Liver (tissue), 8 donors: ENCODE measurements at regions not wholly inside any gene's neighbourhood (a gene's known extent, or its start where the extent isn't known, plus 50 kb on each side); places are given as distances from the start of the nearest gene placed in this dataset.
"Not testable (repeated sequence)": the region's sequence is repeated elsewhere in the genome, so short reads cannot be mapped to it uniquely, and the experiment has no call there.

Experiments
- DNase-seq: peaks from one replicate; pipeline ENCODE4 v3.0.0-alpha.2; 2017; ENCODE audit warnings: low spot score
- H3K27ac ChIP-seq, 2 donors: one replicate each; pipeline ENCODE4 v1.7.0; 2013; ENCODE audit warnings: inconsistent platforms in 2 of 2, low read length in 2 of 2, control low read depth in 1 of 2, low read depth in 1 of 2, mild to moderate bottlenecking in 1 of 2
- H3K27me3 ChIP-seq, 4 donors: one replicate each; pipeline versions ENCODE4 v1.6.1 to v1.7.0; 2013; ENCODE audit warnings: low read length in 3 of 4, inconsistent platforms in 1 of 4, mild to moderate bottlenecking in 1 of 4, moderate library complexity in 1 of 4; ENCODE audit not compliant: control insufficient read depth in 4 of 4, insufficient read depth in 4 of 4
- H3K36me3 ChIP-seq, 4 donors: one replicate each; pipeline versions ENCODE4 v1.6.1 to v1.7.0; 2013; ENCODE audit warnings: low read length in 3 of 4, mild to moderate bottlenecking in 3 of 4, low read depth in 1 of 4, moderate library complexity in 1 of 4; ENCODE audit not compliant: control insufficient read depth in 4 of 4, insufficient read depth in 3 of 4
- H3K4me1 ChIP-seq, 4 donors: one replicate each; pipeline versions ENCODE4 v1.6.1 to v1.7.0; 2013; ENCODE audit warnings: low read length in 3 of 4, mild to moderate bottlenecking in 3 of 4, moderate library complexity in 1 of 4; ENCODE audit not compliant: control insufficient read depth in 4 of 4, insufficient read depth in 4 of 4
- H3K4me3 ChIP-seq, 3 donors: one replicate each; pipeline versions ENCODE4 v1.6.1 to v1.7.0; 2013; ENCODE audit warnings: low read length in 3 of 3, control low read depth in 1 of 3, low read depth in 1 of 3, mild to moderate bottlenecking in 1 of 3
- H3K9ac ChIP-seq, 2 donors: one replicate each; pipeline ENCODE4 v1.7.0; 2013; ENCODE audit warnings: low read length in 2 of 2, mild to moderate bottlenecking in 2 of 2, moderate library complexity in 2 of 2, control low read depth in 1 of 2, low read depth in 1 of 2
- H3K9me3 ChIP-seq, 4 donors: one replicate each; pipeline versions ENCODE4 v1.6.1 to v1.7.0; 2013; ENCODE audit warnings: low read length in 3 of 4; ENCODE audit not compliant: control insufficient read depth in 4 of 4
- ATF3 ChIP-seq: IDR thresholded peaks from 2 replicates; pipeline ENCODE4 v1.6.1; 2016; ENCODE audit warnings: antibody characterized with exemption
- CTCF ChIP-seq: fragments of 150-350 bp; IDR thresholded peaks from 2 replicates; pipeline ENCODE4 v1.5.1; 2017; ENCODE audit warnings: improper control_type of control experiment, low read depth, low read length; ENCODE audit not compliant: missing input control
- EGR1 ChIP-seq, 2 donors: IDR thresholded peaks; 2 replicates each; pipeline ENCODE4 v1.6.1; 2016 to 2018; ENCODE audit warnings: antibody characterized with exemption in 2 of 2, low read depth in 2 of 2
- FOXA1 ChIP-seq: IDR thresholded peaks from 2 replicates; pipeline ENCODE4 v1.6.1; 2016; ENCODE audit warnings: antibody characterized with exemption
- FOXA2 ChIP-seq: IDR thresholded peaks from 2 replicates; pipeline ENCODE4 v1.6.1; 2016; ENCODE audit warnings: antibody characterized with exemption
- GABPA ChIP-seq, 2 donors: IDR thresholded peaks in 1 of 2; conservative IDR thresholded peaks in 1 of 2; 2 replicates each; pipeline ENCODE4 v1.6.1; 2016; ENCODE audit warnings: antibody characterized with exemption in 2 of 2, mild to moderate bottlenecking in 1 of 2, moderate library complexity in 1 of 2
- HNF4A ChIP-seq, 2 donors: conservative IDR thresholded peaks; 2 replicates each; pipeline ENCODE4 v1.6.1; 2016; ENCODE audit warnings: antibody characterized with exemption in 2 of 2, mild to moderate bottlenecking in 2 of 2
- JUND ChIP-seq, 2 donors: IDR thresholded peaks; 2 replicates each; pipeline ENCODE4 v1.6.1; 2016; ENCODE audit warnings: antibody characterized with exemption in 2 of 2
- MAX ChIP-seq: IDR thresholded peaks from 2 replicates; pipeline ENCODE4 v1.6.1; 2016; ENCODE audit warnings: antibody characterized with exemption
- NR2F2 ChIP-seq: IDR thresholded peaks from 2 replicates; pipeline ENCODE4 v1.6.1; 2016; ENCODE audit warnings: antibody characterized with exemption
- RAD21 ChIP-seq, 2 donors: IDR thresholded peaks; 2 replicates each; pipeline ENCODE4 v1.6.1; 2016; ENCODE audit warnings: antibody characterized with exemption in 2 of 2, mild to moderate bottlenecking in 2 of 2
- REST ChIP-seq: IDR thresholded peaks from 2 replicates; pipeline ENCODE4 v1.6.1; 2016; ENCODE audit warnings: antibody characterized with exemption, mild to moderate bottlenecking
- RXRA ChIP-seq, 2 donors: IDR thresholded peaks; 2 replicates each; pipeline ENCODE4 v1.6.1; 2017 to 2018; ENCODE audit warnings: antibody characterized with exemption in 2 of 2, mild to moderate bottlenecking in 1 of 2
- SP1 ChIP-seq: IDR thresholded peaks from 2 replicates; pipeline ENCODE4 v1.6.1; 2018; ENCODE audit warnings: antibody characterized with exemption, mild to moderate bottlenecking
- TAF1 ChIP-seq: conservative IDR thresholded peaks from 2 replicates; pipeline ENCODE4 v1.6.1; 2016; ENCODE audit warnings: antibody characterized with exemption, mild to moderate bottlenecking
- YY1 ChIP-seq: IDR thresholded peaks from 2 replicates; pipeline ENCODE4 v1.6.1; 2016; ENCODE audit warnings: antibody characterized with exemption, mild to moderate bottlenecking
- WGBS: extraction: QIAGEN DNeasy Blood & Tissue Kit; methylation state at CpG from one replicate; pipeline ENCODE4 v1.1.7; 2013; 5-methylcytosine and 5-hydroxymethylcytosine counted together
- donor health status: healthy.
- donor health status: healthy.
- donor health status: healthy.
- donor health status: healthy.
- donor health status: healthy.

GRCh38 chr1:191804311-191804710, 354.0 kb upstream of the RGS18 start:
- Histone ChIP-seq H3K4me3 (no peak overlapping the region), H3K27me3 (no peaks in the 10 kb centered on the region), H3K4me1 (no peaks in the 10 kb centered on the region), H3K27ac (no peak overlapping the region), H3K9me3 (no peaks in the 10 kb centered on the region), H3K36me3 (no peaks in the 10 kb centered on the region), H3K9ac (no peak overlapping the region)
- 57% methylated on average over 3 of the region's 3 CpGs for WGBS
- no peak for TF ChIP-seq RXRA (IDR thresholded peaks at IDR 0.05)
- no peak for TF ChIP-seq JUND (IDR thresholded peaks at IDR 0.05)
- no peak for TF ChIP-seq YY1
- no peak for TF ChIP-seq SP1
- no peak for TF ChIP-seq RAD21 (IDR thresholded peaks at IDR 0.05)
- TF ChIP-seq CTCF, result no peak
- no peak for TF ChIP-seq GABPA (IDR thresholded peaks at IDR 0.05 in 1 of 2, conservative IDR thresholded peaks at IDR 0.05 in 1 of 2)
- no peak for TF ChIP-seq TAF1
- TF ChIP-seq REST, result no peak
- no peak for TF ChIP-seq EGR1 (IDR thresholded peaks at IDR 0.05; ENCODE audit: low read depth in 2 of 2)
- DNase-seq, result no peak

- H3K27me3 ChIP-seq, H3K9me3 ChIP-seq, DNase-seq, H3K9ac ChIP-seq, H3K4me1 ChIP-seq, H3K36me3 ChIP-seq, H3K27ac ChIP-seq, H3K4me3 ChIP-seq: not testable (repeated sequence)
- WGBS, result 73% methylated on average over 5 of the region's 5 CpGs
Measured at GRCh38 chr1:191813593-191813992, 344.7 kb upstream of the RGS18 start.

GRCh38 chr1:191818198-191818597, 340.1 kb upstream of the RGS18 start:
- 40% methylated on average over 1 of the region's 1 CpG for WGBS
- TF ChIP-seq HNF4A (conservative IDR thresholded peaks at IDR 0.05), result no peak
- TF ChIP-seq REST, result no peak
- no peak for TF ChIP-seq ATF3
- TF ChIP-seq JUND (IDR thresholded peaks at IDR 0.05), result no peak
- TF ChIP-seq FOXA2, result no peak
- no peak for TF ChIP-seq NR2F2
- no peak for TF ChIP-seq CTCF
- TF ChIP-seq GABPA (IDR thresholded peaks at IDR 0.05 in 1 of 2, conservative IDR thresholded peaks at IDR 0.05 in 1 of 2), result no peak
- no peak for TF ChIP-seq MAX
- no peak for TF ChIP-seq YY1
- no peak for TF ChIP-seq RXRA (IDR thresholded peaks at IDR 0.05)
- TF ChIP-seq EGR1 (IDR thresholded peaks at IDR 0.05; ENCODE audit: low read depth in 2 of 2), result no peak
- TF ChIP-seq RAD21 (IDR thresholded peaks at IDR 0.05), result no peak
- no peak for TF ChIP-seq SP1
- TF ChIP-seq FOXA1, result no peak

More at GRCh38 chr1:191818198-191818597, 340.1 kb upstream of the RGS18 start:
- H3K9me3 ChIP-seq, result peaks cover 0 to 3% (median 0%) of the 10 kb centered on the region in 4 donors
- H3K27me3 ChIP-seq, result no peaks in the 10 kb centered on the region
- H3K9ac ChIP-seq, result no peak overlapping the region
- no peak for DNase-seq
- no peaks in the 10 kb centered on the region for H3K4me1 ChIP-seq
- no peaks in the 10 kb centered on the region for H3K36me3 ChIP-seq
- H3K4me3 ChIP-seq, result no peak overlapping the region
- no peak overlapping the region for H3K27ac ChIP-seq
